IMR-90 (cell line): ENCODE measurements at regions not wholly inside any gene's neighbourhood (a gene's known extent, or its start where the extent isn't known, plus 50 kb on each side); places are given as distances from the start of the nearest gene placed in this dataset.

Experiments used
- ATAC-seq: fragments of 200-7000 bp; cut with Tn5 transposase; 2 replicates; pipeline ENCODE4 v1.9.1; 2020; ENCODE audit warnings: low read depth, mild to moderate bottlenecking, moderate library complexity
- BruUV-seq: library from RNA; stranded (reverse); fragments of 400-500 nt; replicated peaks from 2 replicates; lab custom pipeline; 2021; lab: Mats Ljungman, UMichigan
- CTCF ChIA-PET: fragments of 300-600 bp; formaldehyde crosslinking; extraction: SDS; loops from one replicate; lab custom pipeline; 2021; ENCODE audit warnings: antibody characterized with exemption; lab: Yijun Ruan, JAX
- POLR2A ChIA-PET: fragments of 300-600 bp; sonication (Branson Sonifier 250); formaldehyde crosslinking; loops from one replicate; lab custom pipeline; 2022; ENCODE audit warnings: antibody characterized with exemption; ENCODE audit not compliant: unreplicated experiment; lab: Charles Lee
- DNase-seq: peaks from one replicate; pipeline ENCODE4 v3.0.0; 2013
- H2AFZ ChIP-seq: replicated peaks from 2 replicates; pipeline ENCODE3; 2013; ENCODE audit warnings: low read length, mild to moderate bottlenecking; ENCODE audit not compliant: poor library complexity
- H2AK5ac ChIP-seq: 2 replicates; pipeline ENCODE4 v1.6.1; 2013; ENCODE audit warnings: low read depth, low read length, inconsistent platforms
- H2AK9ac ChIP-seq: replicated peaks from 2 replicates; pipeline ENCODE3; 2013; ENCODE audit warnings: mild to moderate bottlenecking, low read depth, low read length, moderate library complexity; ENCODE audit not compliant: poor library complexity
- H2BK120ac ChIP-seq: 2 replicates; pipeline ENCODE4 v1.6.1; 2013; ENCODE audit warnings: low read depth, low read length, inconsistent platforms
- H2BK15ac ChIP-seq: 3 replicates; pipeline ENCODE4 v1.6.1; 2013; ENCODE audit warnings: low read depth, low read length, inconsistent platforms
- H2BK20ac ChIP-seq: 2 replicates; pipeline ENCODE4 v1.6.1; 2013; ENCODE audit warnings: low read depth, mild to moderate bottlenecking, inconsistent platforms, low read length, moderate library complexity
- H2BK5ac ChIP-seq: 2 replicates; pipeline ENCODE4 v1.6.1; 2013; ENCODE audit warnings: mild to moderate bottlenecking, low read depth, low read length, inconsistent platforms; ENCODE audit not compliant: poor library complexity, severe bottlenecking
- H3K14ac ChIP-seq: replicated peaks from 2 replicates; pipeline ENCODE4 v1.6.1; 2013; ENCODE audit warnings: low read depth, low read length, inconsistent platforms
- H3K18ac ChIP-seq: 2 replicates; pipeline ENCODE4 v1.6.1; 2013; ENCODE audit warnings: low read depth, low read length, control low read depth
- H3K23ac ChIP-seq: 2 replicates; pipeline ENCODE4 v1.6.1; 2013; ENCODE audit warnings: low read depth, low read length, inconsistent platforms
- H3K27ac ChIP-seq: 2 replicates; pipeline ENCODE4 v1.5.1; 2013; ENCODE audit warnings: mild to moderate bottlenecking, control low read depth, low read length; ENCODE audit not compliant: insufficient read depth
- H3K27me3 ChIP-seq: 2 replicates; pipeline ENCODE4 v1.6.1; 2013; ENCODE audit warnings: low read length; ENCODE audit not compliant: control insufficient read depth, insufficient read depth
- H3K36me3 ChIP-seq: 2 replicates; pipeline ENCODE4 v1.6.1; 2013; ENCODE audit warnings: low read length, mixed read lengths; ENCODE audit not compliant: control insufficient read depth, insufficient read depth
- H3K4ac ChIP-seq: 2 replicates; pipeline ENCODE4 v1.6.1; 2013; ENCODE audit warnings: low read depth, low read length, inconsistent platforms
- H3K4me1 ChIP-seq: 2 replicates; pipeline ENCODE4 v1.6.1; 2013; ENCODE audit warnings: low read length, mixed read lengths; ENCODE audit not compliant: control insufficient read depth, insufficient read depth
- H3K4me2 ChIP-seq: 2 replicates; pipeline ENCODE4 v1.6.1; 2013; ENCODE audit warnings: low read depth, mild to moderate bottlenecking, control low read depth, low read length, moderate library complexity
- H3K4me3 ChIP-seq: 2 replicates; pipeline ENCODE4 v1.5.1; 2013; ENCODE audit warnings: low read depth, mild to moderate bottlenecking, control low read depth, low read length, moderate library complexity; ENCODE audit not compliant: insufficient read depth
- H3K56ac ChIP-seq: 2 replicates; pipeline ENCODE4 v1.6.1; 2013; ENCODE audit warnings: low read length, inconsistent platforms; ENCODE audit not compliant: insufficient read depth; ENCODE audit errors: extremely low read depth
- H3K79me1 ChIP-seq, 2 experiments: 2 replicates each; pipeline ENCODE4 v1.6.1; 2013; ENCODE audit warnings: low read length in 2 of 2, inconsistent platforms in 1 of 2, low read depth in 1 of 2
- H3K9ac ChIP-seq: 2 replicates; pipeline ENCODE4 v1.6.1; 2013; ENCODE audit warnings: low read depth, low read length, control low read depth
- H3K9me1 ChIP-seq: 2 replicates; pipeline ENCODE4 v1.6.1; 2013; ENCODE audit warnings: low read length, inconsistent platforms; ENCODE audit not compliant: insufficient read depth
- H3K9me3 ChIP-seq: 2 replicates; pipeline ENCODE4 v1.6.1; 2013; ENCODE audit warnings: low read length; ENCODE audit not compliant: control insufficient read depth, insufficient read depth
- H4K20me1 ChIP-seq: 2 replicates; pipeline ENCODE4 v1.6.1; 2013; ENCODE audit warnings: low read length, inconsistent platforms; ENCODE audit not compliant: insufficient read depth
- H4K5ac ChIP-seq: 2 replicates; pipeline ENCODE4 v1.6.1; 2013; ENCODE audit warnings: mild to moderate bottlenecking, low read depth, low read length, control low read depth
- H4K8ac ChIP-seq, 2 experiments: 2 replicates each; pipeline ENCODE4 v1.6.1; 2013; ENCODE audit warnings: low read depth in 2 of 2, low read length in 2 of 2, control low read depth in 1 of 2, inconsistent platforms in 1 of 2
- H4K91ac ChIP-seq: 2 replicates; pipeline ENCODE4 v1.6.1; 2013; ENCODE audit warnings: low read depth, low read length, inconsistent platforms; ENCODE audit not compliant: insufficient read depth
- CHD1 ChIP-seq: IDR thresholded peaks from 2 replicates; pipeline ENCODE4 v1.6.1; 2012; ENCODE audit warnings: low read depth, low read length, improper control_type of control experiment
- FOS ChIP-seq: fragments of 150-350 bp; IDR thresholded peaks from 2 replicates; pipeline ENCODE4 v1.6.1; 2016; ENCODE audit warnings: low read depth, low read length
- MAZ ChIP-seq: IDR thresholded peaks from 2 replicates; pipeline ENCODE4 v1.6.1; 2012; ENCODE audit warnings: low read depth, mild to moderate bottlenecking, low read length, improper control_type of control experiment, moderate library complexity, borderline replicate concordance
- POLR2A ChIP-seq: IDR thresholded peaks from 2 replicates; pipeline ENCODE4 v1.6.1; 2012; ENCODE audit warnings: mild to moderate bottlenecking, low read depth, low read length
- WGBS, 2 experiments: methylation state at CpG; one replicate each; pipeline versions ENCODE4 v1.1.5 to v1.1.7; 2013; ENCODE audit warnings: missing lambda C conversion rate in 2 of 2; ENCODE audit not compliant: insufficient read length in 1 of 2; ENCODE audit errors: extremely low coverage in 2 of 2; 5-methylcytosine and 5-hydroxymethylcytosine counted together
- dilution Hi-C: fragments of 300-500 bp; cut with HindIII; formaldehyde crosslinking; loops from one replicate; pipeline ENCODE4 v1.14.3; 2018; ENCODE audit warnings: low sequenced_read_pairs; ENCODE audit not compliant: unreplicated experiment
- in situ Hi-C: fragments of 300-500 bp; cut with MboI; formaldehyde crosslinking; loops from 3 replicates; pipeline ENCODE4 v1.14.3; 2019; ENCODE audit warnings: low sequenced_read_pairs, inconsistent platforms, mixed read lengths
- intact Hi-C: fragments of 100-400 bp; cut with micrococcal nuclease; formaldehyde crosslinking; loops from 2 replicates; pipeline ENCODE4 v1.10.0; 2022

DNA sequence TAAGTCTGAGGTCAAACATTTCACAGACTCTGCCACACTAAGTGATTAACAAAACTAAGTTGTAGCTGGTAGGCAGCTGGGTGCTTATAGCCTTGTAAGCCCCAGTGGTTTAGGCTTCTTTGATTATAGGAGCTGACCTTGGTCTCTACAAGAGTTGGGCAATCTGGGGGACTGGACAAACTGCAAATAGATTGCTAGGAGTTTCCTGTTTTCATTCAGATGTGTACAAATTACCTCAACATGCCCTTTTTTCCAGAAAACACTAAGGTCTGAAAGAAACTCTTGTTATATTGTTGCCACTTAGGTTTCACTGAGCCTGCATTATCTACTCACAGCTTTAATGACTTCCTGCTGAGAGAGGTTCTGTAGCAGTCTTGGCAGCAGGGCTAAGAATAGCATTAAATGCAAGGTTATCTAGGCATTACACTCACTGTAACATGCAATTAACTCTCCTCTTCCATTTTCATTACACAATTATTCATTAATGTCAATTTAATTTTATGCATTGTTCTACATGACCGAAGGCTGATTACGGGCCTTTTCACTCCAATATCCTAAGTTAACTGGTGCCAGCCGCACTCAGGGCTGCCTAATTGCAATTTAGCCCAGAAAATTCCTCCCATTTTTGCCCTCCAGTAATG lies 314.0 kb downstream of the LMO4 start:
- H3K79me1 ChIP-seq, result no peaks in the 10 kb centered on the region
- no peak overlapping the region for H2BK20ac ChIP-seq
- H3K27me3 ChIP-seq, result no peaks in the 10 kb centered on the region
- H3K14ac ChIP-seq, result no peak overlapping the region
- H3K4ac ChIP-seq, result no peak overlapping the region
- H4K20me1 ChIP-seq, result no peaks in the 10 kb centered on the region
- intact Hi-C loops (no loop called here), in situ Hi-C loops (no loop called here), dilution Hi-C loops (no loop called here)
- H2AFZ ChIP-seq, result no peak overlapping the region
- DNase-seq, result peak; percentile 12
- H3K4me3 ChIP-seq, result no peak overlapping the region
- H3K27ac ChIP-seq, result no peak overlapping the region
- WGBS, 2 experiments, result no CpG with 5 or more reads among the region's 3 CpGs
- no peak overlapping the region for H2AK5ac ChIP-seq
- no peaks in the 10 kb centered on the region for H3K36me3 ChIP-seq
- no peak overlapping the region for H2BK5ac ChIP-seq
- no peak overlapping the region for H3K18ac ChIP-seq
- H2AK9ac ChIP-seq, result no peak overlapping the region
- H4K8ac ChIP-seq, result no peak overlapping the region
- no TSS peak for BruUV-seq
- ChIA-PET POLR2A (interaction anchor here (1.2 kb wide), 1 partner anchor 311 kb away, joined by 3 read pairs; no protein-coding TSS in a partner anchor), CTCF (no interaction called here)
- no peaks in the 10 kb centered on the region for H3K9me3 ChIP-seq
- H4K5ac ChIP-seq, result no peak overlapping the region
- H3K9ac ChIP-seq, result no peak overlapping the region
- no peak overlapping the region for H2BK15ac ChIP-seq
- H3K4me1 ChIP-seq, result no peaks in the 10 kb centered on the region
- H3K23ac ChIP-seq, result no peak overlapping the region
- no peak for ATAC-seq
- no peaks in the 10 kb centered on the region for H3K9me1 ChIP-seq
- no peak overlapping the region for H3K56ac ChIP-seq
- no peak overlapping the region for H2BK120ac ChIP-seq
- TF ChIP-seq POLR2A, result no peak
- no peak for TF ChIP-seq MAZ
- TF ChIP-seq FOS, result no peak
- no peak for TF ChIP-seq CHD1
- no peak overlapping the region for H4K91ac ChIP-seq
- H3K4me2 ChIP-seq, result no peak overlapping the region
